HepG2 (cell line): ENCODE measurements at regions not wholly inside any gene's neighbourhood (a gene's known extent, or its start where the extent isn't known, plus 50 kb on each side); places are given as distances from the start of the nearest gene placed in this dataset.
A peak's percentile ranks its signal among the peaks of the same experiment; 100 is the strongest.

Experiments used
- ATF6 ChIP-seq: sonication (generic); formaldehyde crosslinking; conservative IDR thresholded peaks from 2 replicates; pipeline ENCODE4 v1.4.0; 2020; ENCODE audit warnings: missing genetic modification reagents
- CENPT ChIP-seq: sonication (generic); formaldehyde crosslinking; IDR thresholded peaks from 2 replicates; pipeline ENCODE4 v1.8.0; 2022; ENCODE audit warnings: low read depth, mild to moderate bottlenecking, moderate library complexity, missing genetic modification reagents
- KLF6 ChIP-seq: IDR thresholded peaks from 2 replicates; pipeline ENCODE4 v1.8.0; 2016; ENCODE audit warnings: missing biosample characterization, missing genetic modification reagents
- MED8 ChIP-seq: sonication (generic); formaldehyde crosslinking; IDR thresholded peaks from 2 replicates; pipeline ENCODE4 v1.8.1; 2023; ENCODE audit warnings: mild to moderate bottlenecking, missing genetic modification reagents; ENCODE audit not compliant: insufficient replicate concordance
- MNT ChIP-seq: fragments of 450-650 bp; IDR thresholded peaks from 2 replicates; pipeline ENCODE4 v1.6.1; 2016
- NR2F6 ChIP-seq, 2 experiments: IDR thresholded peaks; 2 replicates each; pipeline ENCODE4 v1.6.1; 2016; ENCODE audit warnings: antibody characterized with exemption in 1 of 2, mild to moderate bottlenecking in 1 of 2
- PAWR ChIP-seq: sonication (generic); formaldehyde crosslinking; IDR thresholded peaks from 2 replicates; pipeline ENCODE4 v1.4.0; 2020; ENCODE audit warnings: missing genetic modification reagents, mild to moderate bottlenecking, borderline replicate concordance
- POLR2G ChIP-seq: fragments of 200-400 bp; formaldehyde crosslinking; IDR thresholded peaks from 2 replicates; pipeline ENCODE4 v1.6.1; 2018; ENCODE audit warnings: mild to moderate bottlenecking, low read depth, low read length, moderate library complexity
- RXRA ChIP-seq: sonication (generic); formaldehyde crosslinking; IDR thresholded peaks from 2 replicates; pipeline ENCODE4 v1.5.1; 2020; ENCODE audit warnings: missing genetic modification reagents
- RXRB ChIP-seq: IDR thresholded peaks from 2 replicates; pipeline ENCODE4 v1.6.1; 2016; ENCODE audit warnings: borderline replicate concordance, missing genetic modification reagents, missing compliant biosample characterization
- SCMH1 ChIP-seq: sonication (generic); formaldehyde crosslinking; IDR thresholded peaks from 2 replicates; pipeline ENCODE4 v1.9.0; 2021; ENCODE audit warnings: missing genetic modification reagents, mild to moderate bottlenecking, borderline replicate concordance
- SNAI1 ChIP-seq: sonication (generic); formaldehyde crosslinking; IDR thresholded peaks from 2 replicates; pipeline ENCODE4 v1.5.0; 2020; ENCODE audit warnings: mild to moderate bottlenecking, missing genetic modification reagents, borderline replicate concordance
- SUZ12 ChIP-seq: fragments of 150-350 bp; IDR thresholded peaks from 2 replicates; pipeline ENCODE4 v1.6.1; 2014; ENCODE audit warnings: low read depth, low read length
- ZBTB25 ChIP-seq: IDR thresholded peaks from 2 replicates; pipeline ENCODE4 v1.6.1; 2018; ENCODE audit warnings: missing genetic modification reagents
- ZBTB46 ChIP-seq: sonication (generic); formaldehyde crosslinking; IDR thresholded peaks from 2 replicates; pipeline ENCODE4 v1.4.0; 2020; ENCODE audit warnings: mild to moderate bottlenecking, missing genetic modification reagents, borderline replicate concordance
- ZBTB49 ChIP-seq: sonication (generic); formaldehyde crosslinking; IDR thresholded peaks from 2 replicates; pipeline ENCODE4 v1.4.0; 2020; ENCODE audit warnings: missing genetic modification reagents, borderline replicate concordance
- ZBTB7B ChIP-seq: sonication (generic); formaldehyde crosslinking; IDR thresholded peaks from 2 replicates; pipeline ENCODE4 v1.4.0; 2020; ENCODE audit warnings: missing genetic modification reagents
- ZNF230 ChIP-seq: sonication (generic); formaldehyde crosslinking; IDR thresholded peaks from 2 replicates; pipeline ENCODE4 v1.4.0; 2020; ENCODE audit warnings: mild to moderate bottlenecking, missing genetic modification reagents
- ZNF253 ChIP-seq: sonication (generic); formaldehyde crosslinking; IDR thresholded peaks from 2 replicates; pipeline ENCODE4 v1.8.0; 2022; ENCODE audit warnings: mild to moderate bottlenecking, missing genetic modification reagents, borderline replicate concordance
- ZNF777 ChIP-seq: sonication (generic); formaldehyde crosslinking; IDR thresholded peaks from 2 replicates; pipeline ENCODE4 v1.4.0; 2020; ENCODE audit warnings: missing genetic modification reagents

GRCh38 chr3:187954873-187955586 lies 198.9 kb upstream of the LPP start (continued):
- TF ChIP-seq SNAI1 (CRISPR knock-in tag) (no peak), PAWR (no peak), ATF6 (no peak), CENPT (no peak), NR2F6 (IDR thresholded peaks at IDR 0.05) (peak; percentile 71), NR2F6 (CRISPR knock-in tag; IDR thresholded peaks at IDR 0.05) (0 out of 2 replicates have a peak, but pooled peaks have one; percentile 43), ZBTB46 (CRISPR knock-in tag) (no peak), ZNF230 (CRISPR knock-in tag) (no peak), ZNF777 (CRISPR knock-in tag) (no peak), MED8 (CRISPR knock-in tag) (no peak), SCMH1 (no peak), KLF6 (no peak), ZBTB25 (CRISPR knock-in tag) (no peak), POLR2G (no peak), ZNF253 (no peak), MNT (no peak), RXRA (CRISPR knock-in tag) (no peak), ZBTB7B (CRISPR knock-in tag) (no peak), ZBTB49 (CRISPR knock-in tag) (no peak), RXRB (CRISPR knock-in tag) (peak; percentile 26; the same call in 1 of the 2 replicates), SUZ12 (no peak)
